HG03064 (cell line): ENCODE measurements at regions not wholly inside any gene's neighbourhood (a gene's known extent, or its start where the extent isn't known, plus 50 kb on each side); places are given as distances from the start of the nearest gene placed in this dataset.

Experiments used
- ATAC-seq: cut with Tn5 transposase; IDR thresholded peaks from one replicate; pipeline ENCODE4 v1.9.1; 2021; ENCODE audit warnings: low read depth; ENCODE audit not compliant: unreplicated experiment

GRCh38 chr13:83620530-83621220 lies 261.6 kb downstream of the SLITRK1 start:
- ATAC-seq = no peak

GRCh38 chr13:83618966-83619365 lies 263.3 kb downstream of the SLITRK1 start:
- ATAC-seq = no peak

GRCh38 chr13:83613524-83613923 lies 268.8 kb downstream of the SLITRK1 start:
- no peak for ATAC-seq

GRCh38 chr13:83601539-83601938 lies 280.7 kb downstream of the SLITRK1 start:
- ATAC-seq = no peak

- no peak for ATAC-seq
Measured at GRCh38 chr13:83592095-83592494, 290.2 kb downstream of the SLITRK1 start.

GRCh38 chr13:83589814-83590213 lies 292.5 kb downstream of the SLITRK1 start:
- no peak for ATAC-seq

GRCh38 chr13:83577183-83577582 lies 305.1 kb downstream of the SLITRK1 start:
- ATAC-seq = no peak

- no peak for ATAC-seq
Measured at GRCh38 chr13:83568019-83568418, 314.3 kb downstream of the SLITRK1 start.

- no peak for ATAC-seq
Measured at GRCh38 chr13:83563499-83563898, 318.8 kb downstream of the SLITRK1 start.

GRCh38 chr13:83557845-83558244 lies 324.4 kb downstream of the SLITRK1 start:
- no peak for ATAC-seq

- ATAC-seq = no peak
Measured at GRCh38 chr13:83549671-83550070, 332.6 kb downstream of the SLITRK1 start.

GRCh38 chr13:83547043-83547442 lies 335.2 kb downstream of the SLITRK1 start:
- ATAC-seq = no peak

GRCh38 chr13:83546476-83546875 lies 335.8 kb downstream of the SLITRK1 start:
- ATAC-seq = no peak

- ATAC-seq = no peak
Measured at GRCh38 chr13:83538636-83539035, 343.6 kb downstream of the SLITRK1 start.

- no peak for ATAC-seq
Measured at GRCh38 chr13:83536941-83537340, 345.3 kb downstream of the SLITRK1 start.

GRCh38 chr13:83536153-83536552 lies 346.1 kb downstream of the SLITRK1 start:
- ATAC-seq = no peak

GRCh38 chr13:83532809-83533208 lies 349.5 kb downstream of the SLITRK1 start:
- ATAC-seq = no peak

- no peak for ATAC-seq
Measured at GRCh38 chr13:83531022-83531421, 351.3 kb downstream of the SLITRK1 start.

GRCh38 chr13:83516781-83517180 lies 365.5 kb downstream of the SLITRK1 start:
- no peak for ATAC-seq

- no peak for ATAC-seq
Measured at GRCh38 chr13:83515268-83516015, 366.8 kb downstream of the SLITRK1 start.

GRCh38 chr13:83508771-83509301 lies 373.4 kb downstream of the SLITRK1 start:
- no peak for ATAC-seq

- no peak for ATAC-seq
Measured at GRCh38 chr13:83503424-83503823, 378.9 kb downstream of the SLITRK1 start.
